ENCODE measurements at regions not wholly inside any gene's neighbourhood (a gene's known extent, or its start where the extent isn't known, plus 50 kb on each side); places are given as distances from the start of the nearest gene placed in this dataset.

- no peak for DNase-seq (ENCODE audit: low spot score)
These were observed 50.3 kb downstream of the UTRN start for GRCh38 chr6:144335311-144335861.

DNA sequence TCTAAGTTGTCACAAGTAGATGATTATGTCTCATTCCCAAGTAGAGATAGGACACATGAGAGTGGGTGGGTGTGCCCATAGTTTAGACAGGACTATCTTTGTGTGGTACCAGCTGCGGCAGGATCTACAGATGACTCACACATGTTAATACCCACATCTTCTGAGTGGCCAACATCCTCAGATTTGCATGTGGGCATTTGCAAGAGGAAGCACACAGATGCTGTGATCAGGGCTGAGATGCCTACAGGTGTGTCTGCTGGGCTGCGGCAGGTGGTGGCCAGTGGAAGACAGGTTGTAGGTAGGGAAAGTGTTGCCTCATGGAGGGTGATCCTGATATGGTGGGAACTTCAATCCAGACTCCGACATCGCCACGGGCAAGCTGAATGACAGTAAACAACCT, 50.8 kb downstream of the UTRN start:
- no peak for DNase-seq (ENCODE audit: low spot score)

DNA sequence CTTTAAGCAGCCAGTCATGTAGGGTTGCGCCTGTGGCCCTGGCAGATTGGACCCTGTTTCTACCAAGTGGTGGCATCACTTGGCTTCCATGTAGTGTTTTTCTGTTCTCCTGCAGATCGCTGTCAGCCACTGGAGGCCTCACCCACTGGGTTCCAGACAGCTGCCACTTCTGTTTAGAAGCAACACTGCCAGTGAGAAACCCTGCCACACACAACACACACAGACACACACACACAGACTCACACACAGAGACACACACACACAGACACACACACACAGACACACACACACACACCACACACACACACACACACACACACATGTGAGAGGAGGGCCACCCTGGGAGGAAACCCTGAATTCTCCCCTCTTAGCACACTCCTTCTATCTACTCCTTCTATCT, 51.8 kb downstream of the UTRN start:
- DNase-seq (ENCODE audit: low spot score): no peak

GRCh38 chr6:144338474-144338873, 53.3 kb downstream of the UTRN start:
- DNase-seq (ENCODE audit: low spot score): no peak

DNA sequence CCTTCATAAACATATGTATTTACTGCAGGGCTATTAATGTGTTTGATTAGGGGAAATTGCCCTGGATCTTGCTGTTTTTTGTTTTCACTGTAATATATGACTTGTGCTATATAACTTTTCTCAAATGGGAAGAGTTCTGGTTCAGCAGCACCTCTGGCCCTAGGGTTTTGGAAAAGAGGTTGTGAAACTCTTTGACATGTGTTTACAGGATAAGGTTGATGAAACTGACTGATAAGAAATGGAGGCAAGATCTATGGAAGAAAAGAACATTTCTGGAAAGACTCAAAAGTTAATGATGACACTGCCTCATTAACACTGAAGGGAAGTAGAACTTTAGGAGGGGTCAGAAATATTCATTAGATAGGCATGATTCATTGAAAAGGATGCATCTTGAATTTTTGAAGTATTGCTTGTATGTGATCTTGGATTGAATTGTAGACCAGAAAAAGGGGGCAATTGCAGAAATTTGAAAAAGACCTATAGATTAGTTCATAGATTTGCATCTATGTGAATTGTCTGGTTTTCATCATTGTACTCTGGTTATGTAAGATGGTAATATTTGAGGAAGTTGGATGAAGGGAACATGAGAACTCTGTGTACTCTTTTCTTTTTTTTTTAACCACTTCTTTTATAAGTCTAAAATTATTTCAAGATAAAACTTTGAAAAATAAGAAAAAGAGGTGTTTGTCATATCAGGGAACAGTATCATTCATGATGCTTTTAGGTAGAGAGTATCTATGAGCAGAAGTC, 54.0 kb downstream of the UTRN start:
- DNase-seq (ENCODE audit: low spot score): no peak

DNA sequence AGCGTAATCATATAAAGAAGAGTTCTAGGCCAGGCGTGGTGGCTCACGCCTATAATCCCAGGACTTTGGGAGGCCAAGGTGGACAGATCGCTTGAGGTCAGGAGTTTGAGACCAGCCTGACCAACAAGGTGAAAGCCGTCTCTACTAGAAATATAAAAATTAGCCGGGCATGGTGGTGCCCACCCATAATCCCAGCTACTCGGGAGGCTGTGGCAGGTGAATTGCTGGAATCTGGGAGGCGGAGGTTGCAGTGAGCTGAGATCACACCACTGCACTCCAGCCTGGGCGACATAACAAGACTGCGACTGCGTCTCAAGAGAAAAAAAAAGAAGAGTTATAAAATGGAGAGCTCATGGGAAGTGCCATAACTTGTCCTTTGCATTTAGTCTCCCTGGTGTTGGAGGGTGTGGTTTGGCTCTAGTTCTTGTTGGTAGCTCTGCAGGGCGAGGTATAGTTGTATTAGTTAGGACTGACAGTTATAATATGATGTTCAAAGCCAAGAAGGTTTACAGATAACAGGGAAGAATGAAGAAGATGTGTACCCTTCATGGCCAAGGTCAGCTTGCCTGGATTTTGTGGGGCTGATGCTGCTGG, 54.8 kb downstream of the UTRN start:
- DNase-seq (ENCODE audit: low spot score): no peak

- no peak for DNase-seq (ENCODE audit: low spot score)
These were observed 55.6 kb downstream of the UTRN start for GRCh38 chr6:144340541-144341371.

GRCh38 chr6:144341831-144342527, 56.8 kb downstream of the UTRN start:
- no peak for DNase-seq (ENCODE audit: low spot score)

DNA sequence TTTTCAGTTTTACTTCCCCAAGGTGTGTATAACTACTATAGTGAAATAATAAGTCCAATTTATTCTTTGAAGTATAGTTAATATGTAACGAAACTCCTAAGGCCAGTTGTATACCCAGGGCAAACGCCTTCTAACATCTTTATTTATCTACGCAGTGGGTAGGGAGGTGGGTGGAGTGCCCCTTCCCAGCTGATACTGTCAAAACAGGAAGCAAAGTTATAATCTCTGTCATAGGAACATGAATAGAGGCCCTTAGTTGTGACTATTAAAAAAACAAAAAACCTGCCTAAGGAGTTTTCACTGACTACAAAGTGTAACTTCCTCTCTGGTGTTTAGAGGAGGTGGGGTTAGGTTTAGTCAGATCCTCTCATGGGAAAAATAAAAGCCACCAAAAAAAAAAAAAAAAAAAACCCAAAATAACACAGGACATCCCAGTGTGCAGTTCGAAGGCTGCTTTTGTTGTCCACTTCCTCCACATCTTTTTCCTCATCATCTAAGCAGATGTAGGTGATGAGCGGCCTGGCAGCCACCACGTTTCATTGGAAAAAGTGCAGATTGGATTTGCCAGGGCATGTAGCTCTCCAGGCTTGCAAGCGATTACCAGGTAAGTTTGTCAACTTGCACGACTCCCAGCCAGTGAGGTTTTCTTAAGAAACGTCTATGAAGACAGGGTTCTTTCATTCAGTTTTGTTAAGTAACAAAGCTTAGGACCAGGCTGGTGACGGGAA, 58.7 kb downstream of the UTRN start:
- no peak for DNase-seq (ENCODE audit: low spot score)

DNA sequence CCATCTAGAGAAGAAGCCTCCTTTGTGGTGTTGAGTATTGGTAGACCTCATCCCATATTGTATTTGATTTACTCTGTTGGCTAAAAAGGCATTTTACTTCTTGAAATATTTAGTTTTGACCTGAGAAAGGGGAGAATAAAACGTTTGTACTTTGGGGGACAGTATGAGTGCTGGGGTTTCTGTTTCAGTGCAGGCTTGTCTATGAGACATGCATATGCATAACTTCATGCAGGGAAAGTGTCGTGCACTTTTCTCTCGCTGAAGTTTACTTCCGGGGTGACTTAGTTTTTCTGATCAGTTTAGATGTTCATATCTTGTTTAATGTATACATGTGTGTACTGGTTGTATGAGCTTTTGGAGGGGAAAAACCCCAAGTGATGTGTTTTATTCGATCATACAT, 59.5 kb downstream of the UTRN start:
- no peak for DNase-seq (ENCODE audit: low spot score)

DNA sequence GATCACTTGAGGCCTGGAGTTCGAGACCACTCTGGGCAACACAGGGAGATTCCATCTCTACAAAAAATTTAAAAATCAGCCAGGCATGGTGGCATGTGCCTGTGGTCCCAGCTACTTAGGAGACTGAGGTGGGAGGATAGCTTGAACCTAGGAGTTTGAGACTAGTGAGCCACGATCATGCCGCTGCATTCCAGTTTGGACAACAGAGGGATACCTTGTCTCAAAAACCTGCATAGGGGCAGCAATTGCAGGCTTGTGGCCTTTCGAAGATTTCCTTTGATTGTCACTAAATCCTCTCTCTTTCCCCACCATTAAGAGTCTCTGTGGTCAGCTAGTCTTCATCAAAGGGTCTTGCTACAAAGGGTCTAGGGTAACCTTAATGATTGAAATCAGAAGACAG, 60.3 kb downstream of the UTRN start:
- DNase-seq (ENCODE audit: low spot score): no peak

DNA sequence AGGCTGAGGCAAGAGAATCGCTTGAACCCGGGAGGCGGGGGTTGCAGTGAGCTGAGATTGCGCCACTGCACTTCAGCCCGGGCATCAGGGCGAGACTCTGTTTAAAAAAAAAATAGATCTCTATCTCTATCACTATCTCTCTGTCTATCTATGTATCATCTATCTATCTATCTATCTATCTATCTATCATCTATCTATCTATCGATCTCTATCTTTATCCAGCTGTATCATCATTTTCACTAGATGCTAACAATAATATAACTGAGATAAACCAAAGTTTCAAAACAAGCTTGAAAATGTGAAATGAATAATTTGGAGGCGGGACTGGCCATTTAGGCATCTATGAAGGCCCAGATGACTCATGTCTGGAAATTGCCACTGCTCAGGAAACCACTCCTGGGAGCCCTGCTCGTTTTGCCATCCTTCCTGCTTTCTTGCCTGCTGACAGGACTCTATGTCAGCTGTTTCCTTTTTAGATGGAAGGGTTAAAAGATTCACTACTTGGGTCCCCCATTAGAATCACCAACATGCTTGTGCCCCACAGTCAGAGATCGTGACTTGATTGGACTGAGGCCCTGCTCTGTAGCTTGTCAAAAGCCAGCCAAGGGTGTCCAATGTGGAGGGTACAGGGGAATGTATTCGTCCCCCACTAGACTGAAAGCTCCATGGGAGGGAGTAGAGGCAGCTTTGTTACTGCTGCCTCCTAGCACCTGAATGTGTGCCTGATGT, 61.7 kb downstream of the UTRN start:
- DNase-seq (ENCODE audit: low spot score): no peak

- no peak for DNase-seq (ENCODE audit: low spot score)
These were observed 62.3 kb downstream of the UTRN start for GRCh38 chr6:144347448-144347759.

GRCh38 chr6:144347933-144348332, 62.8 kb downstream of the UTRN start:
- DNase-seq (ENCODE audit: low spot score): no peak

- no peak for DNase-seq (ENCODE audit: low spot score)
These were observed 64.8 kb downstream of the UTRN start for GRCh38 chr6:144349690-144350527.

- no peak for DNase-seq (ENCODE audit: low spot score)
These were observed 65.4 kb downstream of the UTRN start for GRCh38 chr6:144350528-144350880.

DNA sequence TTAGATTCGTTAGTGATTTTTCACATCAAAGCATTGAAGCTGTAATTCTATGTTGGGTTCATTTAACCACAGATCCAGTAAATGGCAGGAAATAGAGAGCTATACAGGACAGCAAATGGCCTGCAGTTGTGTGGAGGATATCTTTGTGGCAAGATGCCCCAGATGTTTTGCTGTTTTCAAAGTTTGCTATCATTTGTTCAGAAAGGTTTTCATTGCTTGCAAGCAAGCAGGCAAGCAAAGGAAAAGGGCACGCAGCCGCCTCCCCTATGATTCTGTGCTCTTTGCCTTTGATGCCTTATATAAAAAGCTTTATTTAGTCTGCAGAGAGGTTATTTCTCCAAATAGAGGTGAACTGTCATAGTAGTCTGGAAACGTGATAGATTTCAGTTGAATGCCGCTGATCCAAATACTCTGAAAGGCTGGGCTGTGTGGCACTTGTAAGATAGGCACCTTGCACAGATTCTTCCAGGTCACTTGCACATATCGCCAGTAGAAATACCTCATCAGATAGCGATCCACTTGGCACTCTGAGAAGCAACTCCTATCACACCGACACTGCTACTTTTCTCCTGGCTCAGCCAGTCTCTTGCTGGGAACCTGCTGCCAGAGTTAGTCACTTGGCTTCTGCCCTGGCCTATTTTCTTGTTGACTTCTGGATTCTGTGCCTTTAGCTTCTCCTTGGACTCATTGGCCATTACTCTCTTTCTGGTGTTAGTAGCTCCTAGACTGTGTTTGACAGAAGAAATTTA, 66.4 kb downstream of the UTRN start:
- no peak for DNase-seq (ENCODE audit: low spot score)

DNA sequence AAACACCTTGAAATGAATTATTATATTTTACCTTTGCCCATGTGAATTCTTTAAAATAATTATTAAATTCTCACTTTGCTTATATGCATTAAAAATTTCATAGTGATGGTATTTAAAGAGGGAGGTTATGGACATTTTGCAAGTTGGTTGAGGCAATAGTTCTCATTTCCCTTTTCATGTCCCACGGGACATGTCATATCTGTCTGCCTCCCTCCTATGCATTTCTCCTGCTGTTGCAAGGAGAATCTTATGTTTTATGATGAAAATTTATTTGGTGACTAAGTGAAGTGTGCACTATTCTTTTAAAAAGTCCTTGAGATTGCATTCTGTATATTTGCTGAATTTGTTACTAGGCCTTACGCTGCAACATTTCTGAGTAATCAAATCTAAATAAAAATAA, 67.2 kb downstream of the UTRN start:
- no peak for DNase-seq (ENCODE audit: low spot score)

DNA sequence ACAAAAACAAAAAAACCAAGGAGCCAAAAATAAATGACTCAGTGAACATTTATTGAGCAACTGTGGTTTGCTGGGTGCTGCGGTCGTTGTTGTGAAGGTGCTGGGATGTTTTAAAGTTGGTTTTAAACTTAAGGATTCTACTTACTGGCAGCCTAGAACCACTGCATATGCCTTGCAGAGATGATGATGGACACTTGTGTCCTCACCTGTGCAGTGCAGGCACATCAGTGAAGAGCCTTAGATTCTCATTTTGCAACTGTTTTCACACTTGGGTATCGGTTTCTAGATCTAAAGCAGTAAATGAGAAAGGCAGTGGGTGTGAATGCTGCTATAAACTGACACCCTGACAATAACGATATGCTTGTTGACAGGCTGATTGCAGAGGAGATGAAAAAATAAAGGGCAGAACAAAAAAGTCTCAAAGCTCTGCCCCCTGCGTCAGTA, 68.8 kb downstream of the UTRN start:
- no peak for DNase-seq (ENCODE audit: low spot score)
